Stimulated activated CD4-positive, alpha-beta T cell treated with anti-CD3 and anti-CD28 coated beads, Interleukin-1b, Interleukin-23, amount 100 ng/mL, for 4 hours (primary cell): ENCODE measurements at regions not wholly inside any gene's neighbourhood (a gene's known extent, or its start where the extent isn't known, plus 50 kb on each side); places are given as distances from the start of the nearest gene placed in this dataset.
"Not testable (repeated sequence)": the region's sequence is repeated elsewhere in the genome, so short reads cannot be mapped to it uniquely, and the experiment has no call there.

ENCODE experiments used
- DNase-seq, 2 donors: peaks; one replicate each; pipeline ENCODE4 v3.0.0-alpha.2; 2020; ENCODE audit warnings: low read depth in 2 of 2

DNA sequence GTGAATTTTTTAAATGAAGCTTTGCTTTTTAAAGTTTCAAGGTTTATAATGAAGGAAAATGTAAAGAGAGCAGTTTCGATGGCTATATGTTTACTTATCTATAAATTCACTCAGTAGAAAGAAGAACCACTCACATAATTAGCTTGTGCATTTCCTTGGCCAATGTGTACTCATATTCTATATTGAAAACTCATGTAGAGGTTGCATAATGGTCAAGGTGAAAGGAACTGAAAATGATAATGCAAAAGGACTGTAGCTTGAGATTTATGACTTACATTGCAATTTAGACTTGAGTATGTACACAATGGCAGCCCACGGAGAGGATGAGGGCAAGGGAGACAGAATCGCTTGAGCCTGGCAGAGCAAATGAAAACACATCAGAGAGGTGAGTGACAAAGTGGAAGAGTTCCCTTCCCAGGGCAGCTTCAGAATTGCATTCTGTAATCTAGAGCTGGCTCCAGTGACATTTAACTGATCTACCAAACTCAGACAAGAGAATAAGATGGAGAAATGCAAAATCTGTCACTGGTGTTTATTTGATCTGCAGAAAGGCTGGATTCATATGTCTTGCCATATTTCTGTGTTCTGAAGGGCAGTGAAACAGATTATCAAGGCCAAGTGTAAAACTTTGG, 191.8 kb downstream of the TMEM200A start:
- no peak for DNase-seq

- DNase-seq, result no peak
Measured at GRCh38 chr6:130558131-130558530, 192.3 kb downstream of the TMEM200A start.

GRCh38 chr6:130559166-130559565, 193.3 kb downstream of the TMEM200A start:
- no peak for DNase-seq

DNA sequence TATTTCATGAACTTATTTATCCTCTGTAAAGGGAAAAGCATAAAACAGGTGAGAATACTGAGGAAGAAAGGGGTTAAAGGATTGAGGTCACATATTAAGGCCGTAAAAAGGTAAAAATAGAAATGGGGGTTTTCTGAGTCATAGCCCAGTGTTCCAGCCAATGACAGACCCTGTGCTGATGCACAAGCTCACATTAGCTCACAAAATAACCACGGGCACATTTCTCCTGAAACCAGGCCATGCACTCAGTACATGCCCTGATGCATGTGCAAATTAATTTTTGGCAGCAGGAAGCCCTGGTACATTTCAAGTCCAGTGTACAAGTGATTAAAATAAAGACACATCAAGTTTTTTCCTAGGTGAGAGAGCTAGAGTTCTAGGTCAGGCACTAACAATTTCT, 194.4 kb downstream of the TMEM200A start:
- DNase-seq, result no peak

GRCh38 chr6:130561159-130561558, 195.3 kb downstream of the TMEM200A start:
- not testable (repeated sequence) for DNase-seq

GRCh38 chr6:130565696-130566095, 199.9 kb downstream of the TMEM200A start:
- DNase-seq, result no peak

DNA sequence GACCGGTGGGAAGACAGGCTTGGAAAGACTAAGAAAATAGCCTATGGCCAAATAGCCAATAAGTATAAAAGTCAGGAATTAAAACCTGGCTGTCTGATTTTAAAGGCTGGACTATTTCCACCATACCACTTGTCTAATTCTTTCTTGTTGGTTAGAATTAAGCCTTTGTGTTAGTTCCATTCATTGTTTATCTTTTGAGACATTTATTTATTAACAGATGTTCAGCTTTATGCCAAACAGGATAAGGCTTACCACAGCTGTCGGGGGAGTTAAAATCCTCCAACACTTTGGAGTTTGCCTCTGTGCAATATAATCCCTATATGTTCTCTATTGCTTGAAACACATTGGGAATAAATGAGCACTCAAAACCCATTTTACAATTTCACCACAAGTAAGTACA, 208.3 kb downstream of the TMEM200A start:
- no peak for DNase-seq

DNA sequence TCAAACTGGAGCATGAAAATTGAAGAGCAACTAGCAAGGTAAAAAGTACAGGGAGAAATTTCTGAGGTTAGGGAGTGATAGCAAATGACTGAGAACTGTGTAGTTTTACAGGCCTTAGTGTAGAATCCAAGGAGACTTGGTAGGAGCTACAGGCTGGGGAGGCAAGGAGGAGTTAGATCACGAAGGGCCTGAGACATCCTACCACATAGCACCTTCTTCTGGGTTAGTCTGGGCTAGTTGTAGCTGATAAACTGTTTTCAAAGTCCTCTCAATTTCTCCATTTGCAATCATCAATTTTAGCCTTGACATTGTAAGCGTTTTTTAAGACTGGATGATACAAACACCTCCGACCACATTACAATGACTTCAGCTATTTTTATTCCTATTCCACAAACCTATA, 209.7 kb downstream of the TMEM200A start:
- DNase-seq, result no peak

GRCh38 chr6:130575971-130576370, 210.2 kb downstream of the TMEM200A start:
- DNase-seq, result no peak

GRCh38 chr6:130577178-130577919, 211.5 kb downstream of the TMEM200A start:
- no peak for DNase-seq

- no peak for DNase-seq
Measured at GRCh38 chr6:130578713-130579112, 212.9 kb downstream of the TMEM200A start.

DNA sequence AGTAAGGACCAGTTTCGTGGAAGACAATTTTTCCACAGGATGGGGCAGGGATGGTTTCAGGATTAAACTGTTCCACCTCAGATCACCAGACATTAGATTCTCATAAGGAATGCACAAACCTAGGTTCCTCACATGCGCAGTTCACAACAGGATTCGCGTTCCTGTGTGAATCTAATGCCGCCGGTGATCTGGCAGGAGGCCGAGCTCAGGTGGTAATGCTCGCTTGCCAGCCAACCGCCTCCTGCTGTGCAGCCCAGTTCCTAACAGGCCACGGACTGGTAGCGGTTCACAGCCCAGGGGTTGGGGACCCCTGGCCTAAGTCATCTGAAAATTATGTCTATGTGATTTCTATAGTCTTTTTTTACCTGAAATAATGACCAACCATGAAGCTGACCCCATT, 217.5 kb downstream of the TMEM200A start:
- no peak for DNase-seq

DNA sequence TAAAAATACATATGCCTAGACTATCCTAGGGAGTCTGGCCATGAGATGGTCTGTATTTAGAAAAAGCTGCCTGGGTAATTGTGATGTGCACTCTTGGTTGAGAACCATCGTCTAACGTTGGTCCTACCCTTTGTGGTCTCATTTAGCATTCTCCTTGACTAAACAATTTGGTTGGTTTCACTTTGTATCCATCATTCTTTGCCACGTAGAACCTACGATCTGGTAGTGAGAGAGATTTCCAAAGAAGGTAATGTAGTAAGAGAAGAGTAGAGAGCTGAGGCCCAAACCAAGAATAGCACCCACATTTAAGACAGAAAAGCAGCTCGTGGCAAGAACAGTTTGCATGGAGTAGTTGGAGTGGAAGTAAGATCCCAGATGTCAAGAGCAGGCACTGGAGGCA, 219.8 kb downstream of the TMEM200A start:
- no peak for DNase-seq

DNA sequence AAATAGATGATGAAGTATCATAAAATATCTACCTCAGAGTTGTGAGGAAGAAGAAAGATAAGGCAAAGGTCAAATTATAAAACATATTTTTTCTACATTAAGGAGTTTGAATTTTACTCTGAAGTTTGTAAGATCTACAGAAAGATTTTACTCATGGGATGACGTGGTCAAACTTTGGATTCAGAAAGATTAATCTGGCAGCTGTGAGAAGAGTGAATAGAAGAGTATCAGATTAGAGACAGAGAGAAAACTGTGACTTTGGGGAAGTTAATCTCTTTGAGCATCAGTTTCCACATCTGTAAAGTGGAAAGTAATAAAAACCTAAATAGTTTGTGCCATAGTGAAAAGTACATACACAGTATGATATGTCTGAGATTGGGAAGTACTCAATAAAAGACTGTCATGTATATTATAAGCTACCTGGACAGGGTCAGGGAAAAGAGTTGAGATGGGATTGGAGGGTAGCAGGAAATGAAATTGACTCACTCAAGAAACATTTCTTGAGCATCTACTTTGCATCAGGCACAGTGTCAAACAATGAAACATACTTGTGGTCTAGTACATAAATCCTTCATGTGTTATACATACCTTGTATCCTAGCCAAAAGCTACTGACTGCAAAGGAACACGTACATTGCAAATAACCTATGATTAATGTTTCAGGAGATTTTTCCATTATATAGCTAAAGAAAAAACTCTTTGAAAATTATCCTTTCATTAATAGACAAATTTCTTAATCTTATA, 222.1 kb downstream of the TMEM200A start:
- no peak for DNase-seq

DNA sequence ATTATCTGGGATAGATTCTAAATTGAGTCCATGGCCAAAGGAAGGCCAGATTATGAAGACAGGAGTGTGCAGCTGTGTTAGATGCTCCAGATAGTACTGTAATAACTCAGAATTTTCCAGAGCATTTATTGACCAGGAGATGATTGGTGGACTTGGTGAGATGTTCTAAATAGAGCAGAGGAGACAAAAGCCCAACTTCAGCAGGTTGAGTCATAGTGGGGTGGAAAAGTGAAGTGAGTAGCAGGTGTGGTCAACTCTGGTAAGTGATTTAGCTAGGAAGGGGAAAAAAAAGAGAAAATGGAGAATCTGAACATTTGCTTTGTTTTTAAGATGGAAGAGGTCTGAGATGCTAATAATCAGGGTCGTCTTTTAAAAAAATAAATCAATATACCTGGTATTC, 227.4 kb downstream of the TMEM200A start:
- DNase-seq, result no peak

- no peak for DNase-seq
Measured at GRCh38 chr6:130593948-130594347, 228.1 kb downstream of the TMEM200A start.

DNA sequence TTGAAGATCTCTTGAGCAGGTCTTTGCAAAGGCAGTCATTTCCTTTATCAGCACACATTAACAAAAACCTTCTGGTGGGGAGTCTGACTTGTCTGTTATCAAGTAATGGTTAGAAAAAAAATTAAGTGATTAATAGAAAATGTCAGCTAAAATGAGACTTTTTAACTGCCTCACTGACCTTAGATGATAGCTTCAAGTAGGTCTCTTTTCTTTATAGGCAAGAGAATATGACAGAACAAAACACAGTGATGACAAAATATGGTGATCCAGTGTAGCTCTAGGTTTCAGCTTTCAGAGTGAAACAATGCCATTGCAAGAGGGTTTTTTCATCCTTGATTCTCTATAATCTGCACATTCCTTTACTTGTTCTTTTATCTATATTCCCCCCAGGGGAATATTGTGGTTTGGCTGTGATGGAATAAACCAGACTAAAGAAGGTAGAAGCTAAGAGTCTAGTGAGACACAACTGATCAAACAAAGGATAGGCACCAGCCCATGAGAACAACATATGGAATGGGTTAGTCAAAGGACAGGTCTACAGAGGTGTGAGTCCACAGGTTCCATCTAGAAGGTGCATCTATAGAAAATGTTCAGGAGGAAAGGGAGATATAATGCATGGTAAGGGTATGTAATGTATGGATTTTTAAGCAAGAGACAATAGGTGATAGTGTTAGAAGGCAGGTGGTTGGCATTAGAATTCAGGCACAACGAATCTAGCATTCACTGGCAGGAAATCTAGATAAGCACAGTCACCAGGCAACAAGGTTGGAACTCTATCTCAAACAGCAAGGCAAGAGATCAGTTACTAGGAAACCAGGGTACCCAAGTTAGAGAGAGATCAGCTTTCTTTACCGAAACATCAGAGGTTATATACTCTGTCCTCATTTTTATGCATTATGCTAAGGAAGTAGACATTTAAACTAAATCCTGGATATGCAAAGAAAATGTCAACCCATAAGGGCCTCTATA, 228.9 kb upstream of the SMLR1 start:
- DNase-seq, result no peak

DNA sequence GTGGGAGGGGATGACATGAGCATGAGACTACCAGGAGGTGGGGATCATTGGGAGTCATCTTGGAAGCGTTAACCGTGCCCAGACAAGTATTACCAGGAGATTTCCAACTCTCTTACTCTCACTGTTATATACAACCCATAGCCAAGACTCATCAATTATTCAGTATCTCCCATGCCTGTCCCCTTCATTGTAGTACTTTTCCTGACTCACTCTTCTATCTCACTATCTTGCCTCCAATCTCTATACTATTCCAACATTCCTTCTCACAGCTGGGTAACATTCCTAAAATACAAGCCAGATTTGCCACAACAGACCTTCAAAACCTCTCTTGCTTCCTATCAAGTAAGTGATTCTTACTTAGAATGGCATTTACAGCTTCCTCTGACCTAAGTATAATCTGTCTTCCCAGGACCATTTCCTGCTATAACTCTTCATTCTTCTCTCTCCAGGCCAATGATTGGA, 226.3 kb upstream of the SMLR1 start:
- DNase-seq, result no peak

GRCh38 chr6:130602151-130602770, 224.9 kb upstream of the SMLR1 start:
- peak in 1 of 2 donors; percentile 25 for DNase-seq

DNA sequence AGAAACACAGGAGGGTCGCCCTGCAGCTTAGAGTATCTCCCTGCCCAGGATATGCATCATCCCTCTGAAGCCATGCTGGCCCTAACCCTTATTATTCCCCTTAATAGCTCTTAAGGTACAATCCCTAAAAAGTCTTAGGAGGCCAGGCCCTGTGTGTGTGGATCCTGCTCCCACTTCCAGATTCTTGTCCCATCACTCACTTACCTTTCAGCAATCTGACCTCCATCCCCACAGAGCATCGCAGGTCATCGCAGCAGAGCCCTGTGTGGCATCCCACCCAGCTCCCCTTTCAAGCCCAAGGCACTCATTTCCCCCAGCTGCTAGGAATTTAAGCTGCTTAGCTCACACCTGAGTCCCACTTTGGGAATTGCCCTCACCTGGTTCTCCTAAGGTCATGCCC, 223.8 kb upstream of the SMLR1 start:
- no peak for DNase-seq

- DNase-seq, result no peak
Measured at GRCh38 chr6:130604841-130605399, 222.3 kb upstream of the SMLR1 start.
